Fibroblast of pulmonary artery (primary cell): ENCODE measurements at regions not wholly inside any gene's neighbourhood (a gene's known extent, or its start where the extent isn't known, plus 50 kb on each side); places are given as distances from the start of the nearest gene placed in this dataset.
A peak's percentile ranks its signal among the peaks of the same experiment; 100 is the strongest.

Experiments used
- DNase-seq: peaks from one replicate; pipeline ENCODE4 v3.0.0-alpha.2; 2010; ENCODE audit warnings: low read depth
- H3K4me3 ChIP-seq: replicated peaks from 2 replicates; pipeline ENCODE4 v1.5.1; 2011; ENCODE audit warnings: low read depth, mild to moderate bottlenecking, control low read depth, low read length, moderate library complexity
- TF ChIP-seq, protein P1 (sequence below): IDR thresholded peaks from 2 replicates; pipeline ENCODE4 v1.5.1; 2011; ENCODE audit warnings: mild to moderate bottlenecking, control low read depth, low read length, inconsistent platforms; ENCODE audit errors: missing control alignments

DNA sequence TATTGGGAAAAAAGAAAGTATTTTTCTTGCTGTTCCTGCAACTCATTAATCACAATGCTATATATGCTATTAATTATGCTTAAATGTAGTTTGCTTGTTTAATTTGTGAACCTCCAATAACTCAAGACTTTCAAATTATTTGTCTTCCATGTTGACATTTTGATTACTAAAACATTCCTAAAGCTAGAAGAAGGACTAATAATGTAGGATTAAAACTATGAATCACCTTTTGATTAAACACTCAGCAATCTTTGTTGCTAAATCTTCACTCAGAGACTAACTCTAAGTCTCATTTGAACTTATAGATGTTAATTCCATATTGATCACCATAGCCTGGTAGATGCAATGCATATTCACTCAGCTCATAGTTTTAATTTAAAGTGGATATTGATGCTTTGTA lies 524.6 kb upstream of the ZEB2 start:
- TF ChIP-seq, protein P1, sequence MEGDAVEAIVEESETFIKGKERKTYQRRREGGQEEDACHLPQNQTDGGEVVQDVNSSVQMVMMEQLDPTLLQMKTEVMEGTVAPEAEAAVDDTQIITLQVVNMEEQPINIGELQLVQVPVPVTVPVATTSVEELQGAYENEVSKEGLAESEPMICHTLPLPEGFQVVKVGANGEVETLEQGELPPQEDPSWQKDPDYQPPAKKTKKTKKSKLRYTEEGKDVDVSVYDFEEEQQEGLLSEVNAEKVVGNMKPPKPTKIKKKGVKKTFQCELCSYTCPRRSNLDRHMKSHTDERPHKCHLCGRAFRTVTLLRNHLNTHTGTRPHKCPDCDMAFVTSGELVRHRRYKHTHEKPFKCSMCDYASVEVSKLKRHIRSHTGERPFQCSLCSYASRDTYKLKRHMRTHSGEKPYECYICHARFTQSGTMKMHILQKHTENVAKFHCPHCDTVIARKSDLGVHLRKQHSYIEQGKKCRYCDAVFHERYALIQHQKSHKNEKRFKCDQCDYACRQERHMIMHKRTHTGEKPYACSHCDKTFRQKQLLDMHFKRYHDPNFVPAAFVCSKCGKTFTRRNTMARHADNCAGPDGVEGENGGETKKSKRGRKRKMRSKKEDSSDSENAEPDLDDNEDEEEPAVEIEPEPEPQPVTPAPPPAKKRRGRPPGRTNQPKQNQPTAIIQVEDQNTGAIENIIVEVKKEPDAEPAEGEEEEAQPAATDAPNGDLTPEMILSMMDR, result no peak
- no peak overlapping the region for H3K4me3 ChIP-seq
- no peak for DNase-seq

DNA sequence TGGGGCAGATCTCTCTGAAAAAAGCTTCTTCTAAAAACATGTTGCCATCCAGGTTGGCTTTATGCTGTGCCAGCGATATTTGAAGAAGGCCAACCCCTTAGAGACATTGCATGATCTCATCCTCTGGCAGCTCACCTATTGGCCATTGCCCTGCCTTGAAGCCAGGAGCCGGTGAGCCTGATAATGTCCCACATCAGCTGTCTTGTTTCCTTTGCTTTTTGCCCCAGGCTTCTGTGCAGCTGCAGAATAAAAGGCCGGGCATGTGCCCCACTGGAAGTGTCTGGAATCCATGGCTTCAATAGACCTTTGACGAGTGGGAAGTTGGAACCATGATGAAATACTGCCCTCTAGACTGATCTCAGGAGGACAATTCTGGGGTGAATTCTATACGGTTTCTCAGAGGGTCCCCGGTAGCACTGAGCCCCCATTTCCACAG lies 523.5 kb upstream of the ZEB2 start:
- DNase-seq, result no peak
- no peak overlapping the region for H3K4me3 ChIP-seq
- TF ChIP-seq, protein P1, result no peak

GRCh38 chr2:145041706-145042105 lies 521.8 kb upstream of the ZEB2 start:
- DNase-seq, result no peak
- no peak overlapping the region for H3K4me3 ChIP-seq
- TF ChIP-seq, protein P1, result no peak

- DNase-seq, result peak; percentile 59
- H3K4me3 ChIP-seq, result no peak overlapping the region
- TF ChIP-seq, protein P1, result no peak
These were observed 520.5 kb upstream of the ZEB2 start for GRCh38 chr2:145040433-145040832.

- DNase-seq, result no peak
- H3K4me3 ChIP-seq, result no peak overlapping the region
- TF ChIP-seq, protein P1, result no peak
These were observed 518.2 kb upstream of the ZEB2 start for GRCh38 chr2:145038041-145038525.

DNA sequence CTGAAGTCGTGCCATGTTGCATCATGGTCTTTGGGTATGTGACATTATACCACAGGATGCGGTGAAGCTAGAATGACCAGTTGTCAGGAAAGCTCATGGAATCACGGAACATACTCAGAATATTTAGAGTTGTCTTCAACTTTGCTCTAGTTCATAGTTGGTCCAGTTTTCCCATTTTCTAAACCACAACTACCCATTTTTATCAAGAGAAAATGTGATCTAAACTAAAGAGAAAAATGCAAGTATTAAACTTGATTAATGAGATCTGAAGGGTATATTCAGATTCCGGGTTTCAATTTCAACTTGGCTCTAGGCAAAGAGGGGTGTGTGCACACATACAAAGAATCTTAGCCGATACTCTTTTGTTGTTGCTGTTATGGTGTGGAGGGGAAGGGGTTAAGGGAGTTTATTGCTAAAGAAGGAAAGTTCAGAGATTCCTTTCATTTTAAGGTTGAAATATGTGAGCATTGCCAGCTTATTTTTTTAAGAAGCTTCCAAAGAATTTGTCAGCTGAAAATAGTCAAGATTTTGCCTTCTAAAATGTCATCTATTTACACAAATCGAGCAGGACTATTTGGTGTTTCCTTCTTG lies 516.6 kb upstream of the ZEB2 start:
- peak; percentile 35 for DNase-seq
- TF ChIP-seq, protein P1, result no peak
- no peak overlapping the region for H3K4me3 ChIP-seq

- H3K4me3 ChIP-seq, result no peak overlapping the region
- DNase-seq, result no peak
- TF ChIP-seq, protein P1, result no peak
These were observed 514.6 kb upstream of the ZEB2 start for GRCh38 chr2:145034511-145034910.
